ENCODE measurements at regions not wholly inside any gene's neighbourhood (a gene's known extent, or its start where the extent isn't known, plus 50 kb on each side); places are given as distances from the start of the nearest gene placed in this dataset.

- TF ChIP-seq CTCF (IDR thresholded peaks at IDR 0.05; ENCODE audit: low read length, missing control alignments), result no peak
Observed at GRCh38 chr11:71329165-71329510, 76.8 kb upstream of the SHANK2 start.

GRCh38 chr11:71327156-71328085 is 75.0 kb upstream of the SHANK2 start:
- no peak for TF ChIP-seq CTCF (IDR thresholded peaks at IDR 0.05; ENCODE audit: low read length, missing control alignments)
- no peak for DNase-seq (ENCODE audit: low read depth)
- H3K4me3 ChIP-seq (replicated peaks; ENCODE audit: low read depth, low read length), result no peak overlapping the region

More at GRCh38 chr11:71329165-71329510, 76.8 kb upstream of the SHANK2 start:
- H3K4me3 ChIP-seq (replicated peaks; ENCODE audit: low read depth, low read length), result no peak overlapping the region
- DNase-seq (ENCODE audit: low read depth), result no peak

- DNase-seq (ENCODE audit: low read depth), result no peak
- TF ChIP-seq CTCF (IDR thresholded peaks at IDR 0.05; ENCODE audit: low read length, missing control alignments), result no peak
- no peak overlapping the region for H3K4me3 ChIP-seq (replicated peaks; ENCODE audit: low read depth, low read length)
Observed at GRCh38 chr11:71326328-71326940, 74.1 kb upstream of the SHANK2 start.

GRCh38 chr11:71325418-71326327 is 73.3 kb upstream of the SHANK2 start:
- TF ChIP-seq CTCF (IDR thresholded peaks at IDR 0.05; ENCODE audit: low read length, missing control alignments), result no peak
- DNase-seq (ENCODE audit: low read depth), result no peak
- no peak overlapping the region for H3K4me3 ChIP-seq (replicated peaks; ENCODE audit: low read depth, low read length)

DNA sequence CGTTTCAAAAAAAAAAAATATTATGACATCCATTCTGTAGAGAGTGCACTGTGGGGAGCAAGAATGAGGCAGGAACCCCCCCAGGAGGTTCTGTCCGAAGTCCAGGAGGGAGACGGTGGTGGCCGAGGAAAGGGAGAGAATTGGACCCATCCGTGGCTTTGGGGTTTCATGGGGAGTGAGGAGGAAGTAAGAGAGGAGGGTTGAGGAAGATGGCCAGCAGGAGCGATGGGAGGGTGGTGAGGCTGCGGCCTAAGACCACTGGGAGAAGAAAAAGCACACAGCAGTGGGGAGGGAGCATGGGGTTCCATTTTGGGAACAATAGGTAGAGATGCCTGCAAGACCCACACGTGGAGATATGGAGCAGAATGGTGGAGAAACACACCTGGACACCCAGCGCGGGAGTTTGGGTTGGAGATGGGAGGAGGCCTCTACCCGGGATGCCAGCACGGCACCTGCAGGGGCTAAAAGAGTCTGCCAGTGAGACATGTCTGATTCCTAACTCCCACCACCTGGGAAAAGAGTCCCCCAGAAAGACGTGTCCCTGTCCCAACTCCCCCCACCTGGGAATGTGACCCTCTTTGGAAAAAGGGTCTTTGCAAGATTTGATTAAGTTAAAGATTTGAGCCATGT is 72.5 kb upstream of the SHANK2 start:
- no peak for DNase-seq (ENCODE audit: low read depth)
- no peak overlapping the region for H3K4me3 ChIP-seq (replicated peaks; ENCODE audit: low read depth, low read length)
- TF ChIP-seq CTCF (IDR thresholded peaks at IDR 0.05; ENCODE audit: low read length, missing control alignments), result no peak

- H3K4me3 ChIP-seq (replicated peaks; ENCODE audit: low read depth, low read length), result no peak overlapping the region
- no peak for TF ChIP-seq CTCF (IDR thresholded peaks at IDR 0.05; ENCODE audit: low read length, missing control alignments)
- no peak for DNase-seq (ENCODE audit: low read depth)
Observed at GRCh38 chr11:71323876-71324526, 71.6 kb upstream of the SHANK2 start.

Measured in fibroblast of pulmonary artery (primary cell).